Activated T-helper 17 cell treated with anti-CD3 and anti-CD28 coated beads, Interleukin-2, amount 50 U/mL, for 72 hours (primary cell): ENCODE measurements at regions not wholly inside any gene's neighbourhood (a gene's known extent, or its start where the extent isn't known, plus 50 kb on each side); places are given as distances from the start of the nearest gene placed in this dataset.
A peak's percentile ranks its signal among the peaks of the same experiment; 100 is the strongest.
"Not testable (repeated sequence)": the region's sequence is repeated elsewhere in the genome, so short reads cannot be mapped to it uniquely, and the experiment has no call there.

Source experiments
- ATAC-seq: fragments of 150-1000 bp; cut with Tn5 transposase; replicated peaks from 2 replicates; pipeline ENCODE4 v1.10.0; 2021; ENCODE audit warnings: mild to moderate bottlenecking, moderate library complexity
- H3K27ac Mint-ChIP-seq: one replicate; pipeline ENCODE4 v1.8.0; 2022; ENCODE audit warnings: mixed read lengths
- H3K27me3 Mint-ChIP-seq: one replicate; pipeline ENCODE4 v1.8.0; 2022; ENCODE audit warnings: mixed read lengths
- H3K36me3 Mint-ChIP-seq: one replicate; pipeline ENCODE4 v1.8.0; 2022; ENCODE audit warnings: low read depth, mild to moderate bottlenecking, mixed read lengths
- H3K4me1 Mint-ChIP-seq: one replicate; pipeline ENCODE4 v1.8.0; 2022; ENCODE audit warnings: mixed read lengths
- H3K4me3 Mint-ChIP-seq: one replicate; pipeline ENCODE4 v1.8.0; 2022; ENCODE audit warnings: mild to moderate bottlenecking, mixed read lengths
- H3K9me3 Mint-ChIP-seq: one replicate; pipeline ENCODE4 v1.8.0; 2022; ENCODE audit warnings: mixed read lengths

DNA sequence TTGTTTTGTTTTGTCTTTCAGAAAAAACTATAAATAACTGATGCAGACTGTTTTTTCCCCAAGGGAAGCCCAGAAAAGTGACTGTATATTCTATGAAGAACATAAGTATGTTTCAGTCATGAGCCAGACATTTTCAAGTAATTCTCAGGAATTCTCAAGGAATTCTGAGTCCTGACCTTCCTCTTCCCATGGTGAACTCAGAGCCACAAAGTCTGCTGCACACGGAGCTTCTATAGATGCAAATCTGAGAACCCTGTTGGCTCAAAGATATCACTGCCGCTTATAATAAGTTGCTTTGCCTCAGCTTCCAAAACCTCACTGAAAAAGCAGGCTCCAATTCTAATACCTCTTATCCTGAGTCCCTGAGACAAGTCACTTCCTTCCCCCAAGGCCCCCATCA is 418.5 kb upstream of the RUNX1 start:
- H3K4me1 Mint-ChIP-seq = no peaks in the 10 kb centered on the region
- H3K27ac Mint-ChIP-seq = no peak overlapping the region
- no peaks in the 10 kb centered on the region for H3K36me3 Mint-ChIP-seq
- ATAC-seq = no peak
- H3K27me3 Mint-ChIP-seq = peaks cover 8% of the 10 kb centered on the region
- peaks cover 9% of the 10 kb centered on the region for H3K9me3 Mint-ChIP-seq
- no peak overlapping the region for H3K4me3 Mint-ChIP-seq

DNA sequence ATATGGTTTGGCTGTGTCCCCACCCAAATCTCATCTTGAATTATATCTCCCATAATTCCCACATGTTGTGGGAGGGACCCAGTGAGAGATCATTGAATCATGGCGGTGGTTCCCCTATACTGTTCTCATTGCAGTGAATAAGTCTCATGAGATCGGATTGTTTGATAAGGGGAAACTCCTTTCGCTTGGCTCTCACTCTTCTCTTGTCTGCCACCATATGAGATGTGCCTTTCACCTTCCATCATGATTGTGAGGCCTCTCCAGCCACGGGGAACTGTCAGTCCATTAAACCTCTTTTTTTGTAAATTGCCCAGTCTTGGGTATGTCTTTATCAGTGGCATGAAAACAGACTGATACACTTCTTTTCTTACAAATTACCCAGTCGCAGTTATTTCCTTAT is 417.6 kb upstream of the RUNX1 start:
- H3K27ac Mint-ChIP-seq, H3K27me3 Mint-ChIP-seq, H3K9me3 Mint-ChIP-seq, H3K4me3 Mint-ChIP-seq, ATAC-seq, H3K36me3 Mint-ChIP-seq, H3K4me1 Mint-ChIP-seq: not testable (repeated sequence)

DNA sequence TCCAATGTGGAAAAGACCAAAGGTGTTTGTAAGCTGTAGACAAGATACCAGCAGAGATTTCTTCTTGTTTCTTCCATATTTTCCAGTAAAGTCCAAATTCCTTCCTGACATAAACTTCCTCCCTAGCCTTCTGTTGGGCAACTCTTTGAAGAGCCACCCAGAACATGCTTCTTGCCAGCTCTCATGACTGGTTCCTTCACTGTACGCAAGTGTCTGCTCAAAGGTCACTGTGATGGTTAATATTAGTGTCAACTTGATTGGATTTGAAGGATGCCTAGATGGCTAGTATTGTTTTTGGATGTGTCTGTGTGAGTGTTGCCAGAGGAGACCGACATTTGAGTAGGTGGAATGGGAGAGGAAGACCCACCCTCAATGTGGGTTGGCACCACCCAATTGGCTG is 416.6 kb upstream of the RUNX1 start:
- Mint-ChIP-seq H3K4me3 (no peak overlapping the region), H3K27me3 (peaks cover 4% of the 10 kb centered on the region), H3K36me3 (no peaks in the 10 kb centered on the region), H3K9me3 (peaks cover 9% of the 10 kb centered on the region), H3K4me1 (no peaks in the 10 kb centered on the region), H3K27ac (no peak overlapping the region)
- ATAC-seq = no peak

DNA sequence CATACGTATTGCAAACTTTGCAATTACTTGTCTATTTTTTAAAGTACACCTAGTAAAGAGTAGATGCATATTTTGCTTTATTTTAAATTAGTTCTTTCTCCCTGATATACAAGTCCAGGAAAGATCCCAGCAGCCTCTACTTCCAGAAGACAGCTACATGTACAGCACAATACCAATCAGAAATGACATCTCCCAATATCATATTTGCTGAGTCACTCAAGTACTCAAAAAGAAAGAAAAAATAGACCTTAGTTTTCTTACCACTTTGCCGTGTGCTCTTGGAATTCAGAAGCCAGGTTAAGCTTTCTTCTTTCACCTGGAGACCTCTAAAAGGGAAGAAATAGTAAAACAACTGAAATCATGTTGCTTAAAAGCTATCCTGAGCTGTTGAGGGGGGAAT is 412.6 kb upstream of the RUNX1 start:
- Mint-ChIP-seq H3K4me1 (no peaks in the 10 kb centered on the region), H3K27me3 (peaks cover 3% of the 10 kb centered on the region), H3K27ac (no peak overlapping the region), H3K9me3 (peaks cover 5% of the 10 kb centered on the region), H3K4me3 (no peak overlapping the region), H3K36me3 (no peaks in the 10 kb centered on the region)
- no peak for ATAC-seq

DNA sequence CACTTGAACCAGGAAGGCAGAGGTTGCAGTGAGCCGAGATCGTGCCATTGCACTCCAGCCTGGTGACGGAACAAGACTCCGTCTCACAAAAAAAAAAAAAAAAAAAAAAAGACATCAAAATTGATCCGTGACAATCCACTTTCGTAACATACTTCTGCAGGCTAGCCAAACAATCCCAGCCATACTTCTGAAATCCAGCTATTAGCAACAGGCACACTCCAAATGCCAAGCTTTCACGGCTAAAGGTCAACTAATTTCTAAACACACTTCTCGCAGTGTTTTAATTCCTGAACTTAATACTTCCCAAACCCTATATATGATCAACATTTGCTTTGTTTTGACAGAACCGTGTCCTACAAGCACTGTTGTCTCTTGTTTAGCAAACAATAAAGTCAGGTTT is 411.3 kb upstream of the RUNX1 start:
- Mint-ChIP-seq H3K27me3 (peaks cover 3% of the 10 kb centered on the region), H3K9me3 (no peaks in the 10 kb centered on the region), H3K36me3 (no peaks in the 10 kb centered on the region), H3K4me1 (no peaks in the 10 kb centered on the region), H3K4me3 (no peak overlapping the region), H3K27ac (no peak overlapping the region)
- no peak for ATAC-seq

DNA sequence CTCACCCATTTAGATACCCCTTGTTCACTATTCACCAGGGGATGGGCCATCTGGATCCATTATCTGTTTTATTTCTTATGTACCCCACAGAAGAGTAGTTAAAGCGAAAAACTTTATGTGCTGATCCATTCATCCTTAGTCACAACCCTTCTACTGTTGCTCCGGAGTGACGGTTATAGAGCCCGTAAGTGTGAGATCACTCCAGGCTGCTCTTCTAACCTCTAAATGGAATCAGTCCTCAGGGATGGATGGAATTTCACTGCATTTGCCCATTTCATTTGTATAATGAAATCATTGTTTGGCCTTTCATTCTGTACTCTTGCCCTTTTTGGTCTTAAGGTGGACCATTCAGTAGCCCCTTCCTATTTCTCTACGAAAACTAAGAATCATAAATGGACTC is 409.3 kb upstream of the RUNX1 start:
- Mint-ChIP-seq H3K27me3 (peaks cover 3% of the 10 kb centered on the region), H3K4me1 (no peaks in the 10 kb centered on the region), H3K4me3 (no peak overlapping the region), H3K27ac (no peak overlapping the region), H3K9me3 (no peaks in the 10 kb centered on the region), H3K36me3 (no peaks in the 10 kb centered on the region)
- ATAC-seq = no peak

DNA sequence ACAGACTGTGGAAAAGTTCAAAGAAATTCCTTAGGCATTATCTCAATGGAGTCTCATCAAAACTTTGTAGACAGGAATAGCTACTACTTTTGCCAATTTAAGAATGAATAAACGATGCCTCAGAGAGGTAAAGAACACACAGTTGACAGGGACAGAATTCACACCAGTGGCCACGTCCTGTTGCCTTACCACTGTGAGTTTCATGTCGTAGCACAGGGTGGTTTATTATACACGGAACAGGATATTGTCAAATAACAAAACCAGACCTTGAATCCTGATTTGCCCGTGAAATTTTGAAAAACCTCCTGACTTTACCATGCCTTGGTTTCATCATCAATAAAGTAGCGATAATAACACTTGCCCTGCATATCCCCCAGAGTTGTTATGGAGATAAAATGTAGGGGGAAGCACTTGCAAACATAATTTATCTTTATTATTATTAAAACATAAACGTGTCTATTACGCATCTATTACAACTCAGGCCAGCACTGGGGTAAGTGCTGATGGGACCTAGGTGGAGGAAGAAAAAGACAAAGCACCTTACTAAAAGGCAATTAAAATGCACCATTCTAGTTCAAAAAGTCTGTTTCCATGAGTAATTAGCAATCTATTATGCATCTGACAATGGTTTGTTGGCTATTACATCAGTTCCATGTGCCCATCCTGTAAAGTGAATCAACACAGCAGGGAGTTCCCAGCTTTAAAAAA is 408.1 kb upstream of the RUNX1 start:
- H3K4me3 Mint-ChIP-seq = no peak overlapping the region
- ATAC-seq = no peak
- no peaks in the 10 kb centered on the region for H3K4me1 Mint-ChIP-seq
- no peaks in the 10 kb centered on the region for H3K36me3 Mint-ChIP-seq
- no peaks in the 10 kb centered on the region for H3K9me3 Mint-ChIP-seq
- no peak overlapping the region for H3K27ac Mint-ChIP-seq
- H3K27me3 Mint-ChIP-seq = peaks cover 6% of the 10 kb centered on the region

DNA sequence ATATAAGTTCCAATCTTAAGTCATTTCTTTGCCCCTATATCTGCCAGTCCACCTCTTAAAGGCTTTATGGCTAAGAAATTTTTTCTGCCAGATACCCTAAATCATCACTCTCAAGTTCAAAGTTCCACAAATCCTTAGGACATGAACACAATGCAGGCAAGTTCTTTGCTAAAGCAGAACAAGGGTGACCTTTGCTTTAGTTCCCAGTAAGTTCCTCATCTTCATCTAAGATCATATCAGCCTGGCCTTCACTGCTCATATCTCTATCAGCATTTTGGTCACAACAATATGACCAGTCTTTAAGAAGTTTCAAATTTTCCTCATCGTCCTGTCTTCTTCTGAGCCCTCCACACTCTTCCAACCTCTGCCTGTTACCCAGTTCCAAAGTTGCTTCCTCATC is 402.2 kb upstream of the RUNX1 start:
- Mint-ChIP-seq H3K27me3 (peaks cover 10% of the 10 kb centered on the region), H3K27ac (no peak overlapping the region), H3K9me3 (peaks cover 7% of the 10 kb centered on the region), H3K36me3 (no peaks in the 10 kb centered on the region), H3K4me1 (no peaks in the 10 kb centered on the region), H3K4me3 (no peak overlapping the region)
- ATAC-seq = no peak

DNA sequence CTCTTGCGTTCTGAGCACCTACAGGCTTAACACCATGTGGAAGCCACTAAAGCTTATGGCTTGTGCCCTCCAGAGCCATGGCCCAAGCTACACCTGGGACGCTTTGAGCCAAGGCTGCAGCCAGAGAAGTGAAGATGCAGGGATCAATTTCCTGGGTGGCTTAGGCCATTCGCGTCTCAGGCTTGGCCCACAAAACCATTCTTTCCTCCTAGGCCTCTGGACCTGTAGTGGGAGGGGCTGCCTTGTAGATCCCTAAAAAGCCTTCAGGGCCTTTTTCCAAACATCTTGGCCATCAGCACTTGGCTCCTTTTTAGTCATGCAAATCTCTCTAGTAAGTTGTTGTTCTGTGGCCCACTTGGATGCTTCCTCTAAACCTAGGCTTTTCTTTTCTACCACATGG is 401.7 kb upstream of the RUNX1 start:
- Mint-ChIP-seq H3K4me1 (no peaks in the 10 kb centered on the region), H3K4me3 (no peak overlapping the region), H3K36me3 (no peaks in the 10 kb centered on the region), H3K27ac (no peak overlapping the region), H3K9me3 (peaks cover 7% of the 10 kb centered on the region), H3K27me3 (peaks cover 10% of the 10 kb centered on the region)
- no peak for ATAC-seq

DNA sequence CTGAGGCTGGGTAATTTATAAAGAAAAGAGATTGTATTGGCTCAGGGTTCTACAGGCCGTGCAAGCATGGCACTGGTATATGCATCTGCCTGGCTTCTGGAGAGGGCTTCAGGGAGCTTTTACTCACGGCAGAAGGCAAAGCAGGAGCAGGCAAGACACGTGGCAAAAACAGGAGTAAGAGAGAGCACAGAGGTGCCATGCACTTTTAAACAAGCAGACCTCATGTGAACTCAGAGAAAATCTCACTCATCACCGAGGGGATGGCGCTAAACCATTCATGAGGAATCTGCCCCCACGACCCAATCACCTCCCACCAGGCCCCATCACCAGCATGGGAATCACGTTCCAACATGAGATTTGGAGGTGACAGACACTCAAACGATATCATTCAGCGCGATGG is 400.7 kb upstream of the RUNX1 start:
- no peak overlapping the region for H3K4me3 Mint-ChIP-seq
- peaks cover 7% of the 10 kb centered on the region for H3K9me3 Mint-ChIP-seq
- H3K36me3 Mint-ChIP-seq = no peaks in the 10 kb centered on the region
- H3K4me1 Mint-ChIP-seq = no peaks in the 10 kb centered on the region
- ATAC-seq = no peak
- peaks cover 11% of the 10 kb centered on the region for H3K27me3 Mint-ChIP-seq
- no peak overlapping the region for H3K27ac Mint-ChIP-seq

DNA sequence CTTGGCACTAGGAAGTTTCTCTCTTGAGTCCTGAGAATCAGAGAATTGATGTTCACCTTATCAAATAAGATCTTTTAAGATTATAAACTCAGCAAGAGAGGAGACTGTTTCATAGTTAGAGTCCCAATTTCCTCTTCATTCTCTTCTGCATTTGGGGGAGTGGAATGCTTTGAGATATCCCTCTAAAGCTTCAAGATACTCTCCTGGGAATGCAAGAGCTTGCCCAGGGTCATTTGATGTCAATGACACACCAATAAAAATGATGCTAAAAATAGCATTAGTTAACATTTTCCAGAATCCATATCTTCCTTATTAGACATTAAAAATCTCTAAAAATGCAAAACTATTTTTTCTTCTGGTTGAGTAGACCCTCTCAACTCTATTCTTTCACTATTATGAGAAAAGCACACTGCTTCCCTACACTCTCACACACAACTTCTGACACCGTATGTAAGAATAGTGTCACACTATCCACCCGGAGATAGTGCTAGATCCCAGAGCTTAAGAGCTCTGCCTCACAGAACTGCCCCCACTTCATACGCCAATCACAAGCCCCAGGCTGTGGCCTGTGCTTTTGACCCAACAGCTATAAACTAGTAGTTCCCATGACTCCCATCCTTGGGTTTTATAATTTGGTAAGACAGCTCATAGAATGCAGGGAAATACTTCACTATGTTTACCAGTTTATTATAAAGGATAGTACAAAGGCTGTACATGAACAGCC is 399.9 kb upstream of the RUNX1 start:
- Mint-ChIP-seq H3K27ac (no peak overlapping the region), H3K4me3 (no peak overlapping the region), H3K9me3 (peaks cover 7% of the 10 kb centered on the region)

DNA sequence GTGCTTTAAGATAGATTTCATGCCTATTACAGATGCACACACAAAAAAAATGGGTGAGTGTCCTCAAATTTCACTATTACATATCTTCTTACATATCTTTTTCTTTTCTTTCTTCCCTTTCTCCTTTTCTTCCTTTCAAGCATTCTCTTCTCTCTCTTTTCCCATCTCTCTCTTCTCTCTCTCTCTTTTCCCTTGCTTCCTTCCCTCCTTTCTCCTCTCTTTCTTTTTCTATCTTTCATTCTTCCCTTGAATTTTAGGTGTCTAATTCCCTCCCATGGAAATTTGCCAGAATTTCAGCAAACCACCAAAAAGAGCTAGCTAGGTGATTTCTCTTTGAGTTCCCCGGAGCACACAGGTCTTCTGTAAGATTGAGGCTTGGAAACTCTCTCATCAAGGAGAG is 395.3 kb upstream of the RUNX1 start:
- no peak for ATAC-seq
- Mint-ChIP-seq H3K9me3 (no peaks in the 10 kb centered on the region), H3K36me3 (no peaks in the 10 kb centered on the region), H3K4me1 (no peaks in the 10 kb centered on the region), H3K27me3 (peaks cover 21% of the 10 kb centered on the region), H3K27ac (no peak overlapping the region), H3K4me3 (no peak overlapping the region)

More for the DNA sequence above, 399.9 kb upstream of the RUNX1 start:
- H3K27me3 Mint-ChIP-seq = peaks cover 18% of the 10 kb centered on the region
- no peaks in the 10 kb centered on the region for H3K36me3 Mint-ChIP-seq
- ATAC-seq = no peak
- no peaks in the 10 kb centered on the region for H3K4me1 Mint-ChIP-seq

DNA sequence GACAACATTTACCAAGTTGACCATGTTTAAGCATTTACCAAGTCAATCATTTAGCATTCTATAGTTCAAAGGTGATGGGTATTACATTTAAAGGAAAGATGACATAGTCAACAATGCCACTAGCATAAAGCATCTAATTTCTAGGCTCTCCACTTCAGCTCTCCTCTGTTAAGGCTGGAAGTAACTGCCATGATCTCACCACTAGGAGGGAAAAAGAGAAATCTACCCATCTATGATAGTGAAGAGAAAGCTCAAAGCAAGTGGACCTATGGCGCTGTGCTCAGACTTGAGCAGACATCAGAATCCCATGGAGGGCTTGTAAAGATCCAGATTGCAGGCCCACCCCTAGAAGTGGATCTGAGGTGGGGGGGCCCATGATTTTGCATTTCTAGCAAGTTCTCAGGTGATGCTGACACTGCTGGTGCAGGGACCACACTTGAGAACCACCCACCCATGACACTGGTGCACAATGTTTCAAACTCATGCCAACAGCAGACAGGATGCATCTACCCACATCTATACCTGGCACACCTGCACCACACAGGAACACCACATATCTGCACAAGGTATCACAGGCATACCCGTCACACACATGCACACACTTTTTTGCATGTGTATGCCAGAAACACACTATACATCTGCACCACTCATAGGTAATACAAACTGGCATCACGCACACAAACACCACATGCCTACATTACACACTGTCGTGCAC is 392.9 kb upstream of the RUNX1 start:
- H3K36me3 Mint-ChIP-seq = no peaks in the 10 kb centered on the region
- no peak for ATAC-seq
- H3K27ac Mint-ChIP-seq = no peak overlapping the region
- no peaks in the 10 kb centered on the region for H3K4me1 Mint-ChIP-seq
- H3K9me3 Mint-ChIP-seq = no peaks in the 10 kb centered on the region
- peaks cover 31% of the 10 kb centered on the region for H3K27me3 Mint-ChIP-seq
- no peak overlapping the region for H3K4me3 Mint-ChIP-seq

DNA sequence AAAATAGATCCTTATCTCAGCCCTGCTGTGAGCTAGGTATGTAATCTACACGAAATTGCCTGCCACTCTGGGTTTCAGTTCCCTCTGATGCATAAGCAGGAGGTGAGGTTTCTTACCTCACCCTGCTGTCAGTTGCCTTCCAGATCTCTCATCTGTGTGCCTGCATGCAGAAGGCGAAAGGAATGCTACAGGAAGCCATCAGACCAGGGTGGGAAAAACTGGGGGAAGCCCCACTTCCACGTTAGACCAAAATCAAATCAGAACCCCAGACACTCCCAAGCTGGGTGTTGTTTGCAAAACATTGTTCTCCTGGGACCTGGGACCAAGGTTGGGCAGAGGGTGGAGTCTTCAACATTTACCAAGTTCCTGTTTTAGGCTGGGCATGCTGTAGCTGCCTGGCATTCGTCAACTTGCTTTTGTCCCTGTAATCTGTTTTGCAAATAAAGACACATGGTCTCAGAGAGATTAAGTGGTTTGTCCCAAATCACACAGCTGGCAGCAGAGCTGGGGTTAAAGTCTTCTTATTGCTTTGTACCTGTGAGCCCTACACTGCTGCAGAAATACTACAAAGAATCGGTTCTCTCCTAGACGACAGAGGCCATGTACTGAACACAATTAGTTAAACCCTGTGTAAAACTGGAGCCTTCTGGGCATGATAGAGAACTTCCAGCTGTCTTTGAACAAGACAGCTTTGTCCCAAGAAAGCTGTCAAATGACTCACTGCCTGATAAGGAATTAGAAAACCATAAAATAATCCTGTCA is 389.7 kb upstream of the RUNX1 start:
- Mint-ChIP-seq H3K4me3 (no peak overlapping the region), H3K27ac (no peak overlapping the region), H3K36me3 (no peaks in the 10 kb centered on the region), H3K4me1 (no peaks in the 10 kb centered on the region), H3K27me3 (peaks cover 31% of the 10 kb centered on the region), H3K9me3 (peaks cover under 1% of the 10 kb centered on the region)
- peak; percentile 88 for ATAC-seq
